ENCODE measurements at regions not wholly inside any gene's neighbourhood (a gene's known extent, or its start where the extent isn't known, plus 50 kb on each side); places are given as distances from the start of the nearest gene placed in this dataset.
"Not testable (repeated sequence)": the region's sequence is repeated elsewhere in the genome, so short reads cannot be mapped to it uniquely, and the experiment has no call there.

- H3K27ac ChIP-seq, result not testable (repeated sequence)
These were observed 158.4 kb downstream of the ANKRD36B start for GRCh38 chr2:97431169-97431725.

GRCh38 chr2:97422376-97422775 is 167.3 kb downstream of the ANKRD36B start:
- H3K27ac ChIP-seq, result not testable (repeated sequence)

GRCh38 chr2:97406340-97406739 is 183.3 kb downstream of the ANKRD36B start:
- H3K27ac ChIP-seq, result not testable (repeated sequence)

GRCh38 chr2:97405172-97405737 is 184.4 kb downstream of the ANKRD36B start:
- H3K27ac ChIP-seq, result not testable (repeated sequence)

- not testable (repeated sequence) for H3K27ac ChIP-seq
These were observed 187.0 kb downstream of the ANKRD36B start for GRCh38 chr2:97402678-97403077.

DNA sequence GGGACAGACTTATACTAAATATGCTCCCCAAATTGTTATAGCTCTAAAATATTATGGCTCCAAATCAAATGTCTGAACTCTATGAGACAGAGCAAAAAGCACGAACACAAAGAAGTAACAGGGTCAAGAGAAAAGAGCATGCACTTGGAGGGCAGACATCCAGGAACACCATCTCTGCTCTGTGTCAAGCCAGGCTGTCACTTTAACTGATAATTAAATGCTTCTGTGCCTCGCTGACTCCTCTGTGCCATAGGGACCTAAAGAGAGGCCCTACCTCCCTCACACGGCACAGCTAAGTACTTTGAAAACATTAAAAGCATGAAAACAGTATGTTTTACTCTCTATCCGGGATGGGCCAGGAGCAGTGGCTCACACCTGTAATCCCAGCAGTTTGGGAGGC is 194.0 kb downstream of the ANKRD36B start:
- H3K27ac ChIP-seq, result not testable (repeated sequence)

DNA sequence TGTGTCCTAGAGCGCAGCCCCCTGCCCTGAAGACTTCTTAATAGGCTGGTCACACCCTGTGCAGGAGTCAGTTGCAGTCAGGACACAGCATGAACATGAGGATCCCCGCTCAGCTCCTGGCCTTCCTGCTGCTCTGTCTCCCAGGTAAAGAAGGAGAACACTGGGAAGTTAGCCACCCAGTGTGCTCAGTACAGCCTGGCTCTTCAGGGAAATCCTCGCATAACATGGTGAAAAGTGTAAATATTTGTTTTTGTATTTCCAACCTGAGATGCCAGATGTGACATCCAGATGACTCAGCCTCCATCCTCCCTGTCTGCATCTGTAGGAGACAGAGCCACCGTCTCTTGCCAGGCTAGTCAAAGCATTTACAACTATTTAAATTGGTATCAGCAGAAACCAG is 203.9 kb downstream of the ANKRD36B start:
- H3K27ac ChIP-seq, result not testable (repeated sequence)

GRCh38 chr2:97375913-97376312 is 213.8 kb downstream of the ANKRD36B start:
- H3K27ac ChIP-seq, result not testable (repeated sequence)

DNA sequence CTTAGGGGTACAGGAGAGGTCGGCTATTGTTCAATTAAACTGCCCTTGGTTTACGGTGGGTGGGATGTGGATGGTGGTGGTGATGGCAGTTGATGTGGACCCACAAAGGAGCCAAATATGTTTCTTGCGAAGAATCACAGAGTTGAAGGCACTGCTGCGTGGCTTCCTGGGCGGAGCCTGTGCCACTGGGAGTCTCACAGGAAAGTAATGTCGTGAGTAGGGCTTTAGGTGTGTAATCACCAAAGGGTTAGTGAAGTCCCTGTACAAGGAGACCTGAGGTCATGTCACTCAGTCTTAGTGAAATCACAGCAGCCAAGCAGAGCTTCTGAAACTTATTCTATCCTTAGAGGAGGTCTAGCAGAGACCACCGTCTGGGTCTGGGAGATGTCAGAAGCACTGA is 215.3 kb downstream of the ANKRD36B start:
- H3K27ac ChIP-seq, result not testable (repeated sequence)

GRCh38 chr2:97363159-97363558 is 226.5 kb downstream of the ANKRD36B start:
- not testable (repeated sequence) for H3K27ac ChIP-seq

GRCh38 chr2:97359861-97360584 is 229.7 kb downstream of the ANKRD36B start:
- no peak overlapping the region for H3K27ac ChIP-seq
- TF ChIP-seq, protein P1, sequence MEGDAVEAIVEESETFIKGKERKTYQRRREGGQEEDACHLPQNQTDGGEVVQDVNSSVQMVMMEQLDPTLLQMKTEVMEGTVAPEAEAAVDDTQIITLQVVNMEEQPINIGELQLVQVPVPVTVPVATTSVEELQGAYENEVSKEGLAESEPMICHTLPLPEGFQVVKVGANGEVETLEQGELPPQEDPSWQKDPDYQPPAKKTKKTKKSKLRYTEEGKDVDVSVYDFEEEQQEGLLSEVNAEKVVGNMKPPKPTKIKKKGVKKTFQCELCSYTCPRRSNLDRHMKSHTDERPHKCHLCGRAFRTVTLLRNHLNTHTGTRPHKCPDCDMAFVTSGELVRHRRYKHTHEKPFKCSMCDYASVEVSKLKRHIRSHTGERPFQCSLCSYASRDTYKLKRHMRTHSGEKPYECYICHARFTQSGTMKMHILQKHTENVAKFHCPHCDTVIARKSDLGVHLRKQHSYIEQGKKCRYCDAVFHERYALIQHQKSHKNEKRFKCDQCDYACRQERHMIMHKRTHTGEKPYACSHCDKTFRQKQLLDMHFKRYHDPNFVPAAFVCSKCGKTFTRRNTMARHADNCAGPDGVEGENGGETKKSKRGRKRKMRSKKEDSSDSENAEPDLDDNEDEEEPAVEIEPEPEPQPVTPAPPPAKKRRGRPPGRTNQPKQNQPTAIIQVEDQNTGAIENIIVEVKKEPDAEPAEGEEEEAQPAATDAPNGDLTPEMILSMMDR (conservative IDR thresholded peaks at IDR 0.05), result no peak
- no peak for TF ChIP-seq ZFX (IDR thresholded peaks at IDR 0.05)

GRCh38 chr2:97355887-97356286 is 233.8 kb downstream of the ANKRD36B start:
- TF ChIP-seq, protein P1 (conservative IDR thresholded peaks at IDR 0.05), result no peak
- no peak for TF ChIP-seq ZFX (IDR thresholded peaks at IDR 0.05)
- H3K27ac ChIP-seq, result no peak overlapping the region

DNA sequence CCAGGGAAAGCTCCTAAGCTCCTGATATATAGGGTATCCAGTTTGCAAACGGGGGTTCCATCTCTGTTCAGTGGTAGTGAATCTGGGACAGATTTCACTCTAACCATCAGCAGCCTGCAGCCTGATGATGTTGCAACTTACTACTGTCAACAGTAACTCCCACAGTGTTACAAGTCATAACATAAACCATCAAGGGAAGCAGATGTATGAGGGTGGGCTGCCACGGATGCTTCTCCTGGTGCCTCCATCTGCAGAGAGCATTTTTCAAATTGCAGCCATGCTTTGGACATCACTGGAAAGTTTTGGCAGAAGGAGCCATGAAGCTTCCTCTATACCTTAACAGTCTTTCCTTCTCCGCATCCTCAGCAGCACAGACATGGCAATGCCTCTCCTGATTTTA is 234.5 kb downstream of the ANKRD36B start:
- no peak overlapping the region for H3K27ac ChIP-seq
- TF ChIP-seq, protein P1 (conservative IDR thresholded peaks at IDR 0.05), result no peak
- no peak for TF ChIP-seq ZFX (IDR thresholded peaks at IDR 0.05)
